Right lobe of liver (tissue), 6 donors: ENCODE measurements at regions not wholly inside any gene's neighbourhood (a gene's known extent, or its start where the extent isn't known, plus 50 kb on each side); places are given as distances from the start of the nearest gene placed in this dataset.

Experiments used
- ATAC-seq, 4 donors: fragments of 200-7000 bp; cut with Tn5 transposase; one replicate each; pipeline ENCODE4 v1.9.1; 2020; ENCODE audit warnings: mild to moderate bottlenecking in 4 of 4, moderate library complexity in 4 of 4
- DNase-seq, 3 donors: peaks; one replicate each; pipeline ENCODE4 v3.0.0-alpha.2; 2020
- H3K27ac ChIP-seq, 3 donors: fragments of 200-600 bp; one replicate each; pipeline ENCODE4 v1.8.0; 2022
- H3K27me3 ChIP-seq, 2 donors: fragments of 200-600 bp; one replicate each; pipeline ENCODE4 v1.8.0; 2022
- H3K36me3 ChIP-seq, 4 donors: fragments of 200-600 bp; sonication (generic) in 1 of 4; one replicate each; pipeline versions ENCODE4 v1.5.1 to v1.8.0; 2017 to 2022; ENCODE audit warnings: control low read depth in 1 of 4
- H3K4me1 ChIP-seq, 4 donors: fragments of 200-600 bp; sonication (generic) in 1 of 4; one replicate each; pipeline versions ENCODE4 v1.5.1 to v1.8.0; 2017 to 2022; ENCODE audit warnings: control low read depth in 1 of 4
- H3K4me3 ChIP-seq, 3 donors: fragments of 200-600 bp; one replicate each; pipeline ENCODE4 v1.8.0; 2022
- H3K9me3 ChIP-seq, 4 donors: fragments of 200-600 bp; sonication (generic) in 1 of 4; one replicate each; pipeline versions ENCODE4 v1.5.1 to v1.8.0; 2017 to 2022; ENCODE audit warnings: control low read depth in 1 of 4
- POLR2A ChIP-seq: fragments of 450-650 bp; IDR thresholded peaks from one replicate; pipeline ENCODE4 v1.6.1; 2017; ENCODE audit warnings: antibody characterized with exemption, mild to moderate bottlenecking
- WGBS: methylation state at CpG from one replicate; pipeline ENCODE4 v1.1.6; 2018; ENCODE audit warnings: low coverage, low lambda C conversion rate; ENCODE audit not compliant: insufficient coverage; ENCODE audit errors: missing lambda C conversion rate; 5-methylcytosine and 5-hydroxymethylcytosine counted together
- intact Hi-C, 2 donors: fragments of 100-400 bp; cut with DNase I; formaldehyde crosslinking; loops; one replicate each; pipeline versions ENCODE4 v1.11.2 to v1.14.1; 2022
- TF ChIP-seq, protein P1 (sequence below), 4 donors: fragments of 200-600 bp in 3 of 4; fragments of 450-650 bp in 1 of 4; IDR thresholded peaks; one replicate each; pipeline versions ENCODE4 v1.5.1 to v1.8.0; 2016 to 2022; ENCODE audit warnings: antibody characterized with exemption in 4 of 4, mild to moderate bottlenecking in 2 of 4
- donor health status: DM: no; HTN: yes; CAD: no.
- donor health status: DM: no; HTN: no; CAD: no.
- donor health status: DM: no; HTN: no; CAD: no.
- donor health status: DM: no; HTN: yes; CAD: no.
- donor health status: DM: no; HTN: yes; CAD: no.

DNA sequence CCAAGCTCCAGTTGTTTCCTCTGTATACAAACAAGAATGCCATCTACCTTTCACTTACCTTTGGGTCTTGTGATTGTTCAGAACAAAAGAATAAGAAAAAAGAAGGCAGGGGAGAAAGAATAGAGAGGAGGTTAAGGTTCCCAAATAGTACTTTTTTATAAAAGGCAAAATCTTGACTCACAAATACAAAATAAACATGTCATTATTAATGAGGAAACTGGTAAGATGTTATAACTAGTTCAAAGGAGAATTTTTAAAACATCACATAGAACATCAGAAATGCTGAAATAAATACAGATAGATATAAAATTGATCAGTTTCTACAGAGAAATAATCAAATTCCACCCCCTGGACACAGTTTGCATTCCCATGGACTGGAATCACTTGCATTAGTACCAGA lies 446.7 kb upstream of the CCDC196 start:
- TF ChIP-seq, protein P1, sequence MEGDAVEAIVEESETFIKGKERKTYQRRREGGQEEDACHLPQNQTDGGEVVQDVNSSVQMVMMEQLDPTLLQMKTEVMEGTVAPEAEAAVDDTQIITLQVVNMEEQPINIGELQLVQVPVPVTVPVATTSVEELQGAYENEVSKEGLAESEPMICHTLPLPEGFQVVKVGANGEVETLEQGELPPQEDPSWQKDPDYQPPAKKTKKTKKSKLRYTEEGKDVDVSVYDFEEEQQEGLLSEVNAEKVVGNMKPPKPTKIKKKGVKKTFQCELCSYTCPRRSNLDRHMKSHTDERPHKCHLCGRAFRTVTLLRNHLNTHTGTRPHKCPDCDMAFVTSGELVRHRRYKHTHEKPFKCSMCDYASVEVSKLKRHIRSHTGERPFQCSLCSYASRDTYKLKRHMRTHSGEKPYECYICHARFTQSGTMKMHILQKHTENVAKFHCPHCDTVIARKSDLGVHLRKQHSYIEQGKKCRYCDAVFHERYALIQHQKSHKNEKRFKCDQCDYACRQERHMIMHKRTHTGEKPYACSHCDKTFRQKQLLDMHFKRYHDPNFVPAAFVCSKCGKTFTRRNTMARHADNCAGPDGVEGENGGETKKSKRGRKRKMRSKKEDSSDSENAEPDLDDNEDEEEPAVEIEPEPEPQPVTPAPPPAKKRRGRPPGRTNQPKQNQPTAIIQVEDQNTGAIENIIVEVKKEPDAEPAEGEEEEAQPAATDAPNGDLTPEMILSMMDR (IDR thresholded peaks at IDR 0.05) = no peak
- TF ChIP-seq POLR2A = no peak

DNA sequence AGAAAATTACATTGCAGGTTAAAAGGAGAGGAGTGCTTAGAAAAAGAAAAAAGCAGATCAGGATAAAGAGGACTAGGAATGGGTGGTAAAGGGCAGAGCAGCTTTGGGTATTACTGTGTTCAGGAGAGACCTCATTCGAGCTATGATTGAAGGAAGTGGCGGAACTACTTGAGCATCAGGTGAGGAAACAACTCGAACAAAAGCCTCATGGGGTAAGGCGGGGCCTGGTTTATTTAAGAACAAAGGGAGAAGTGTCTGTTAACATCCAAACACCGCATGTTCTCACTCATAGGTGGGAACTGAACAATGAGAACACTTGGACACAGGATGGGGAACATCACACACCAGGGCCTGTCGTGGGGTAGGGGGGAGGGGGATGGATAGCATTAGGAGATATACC lies 444.6 kb upstream of the CCDC196 start:
- Histone ChIP-seq H3K9me3 (no peaks in the 10 kb centered on the region), H3K4me1 (no peaks in the 10 kb centered on the region), H3K27me3 (no peaks in the 10 kb centered on the region), H3K36me3 (no peaks in the 10 kb centered on the region), H3K4me3 (no peak overlapping the region), H3K27ac (no peak overlapping the region)
- intact Hi-C loops = no loop called here
- WGBS = 84% methylated on average over 5 of the region's 6 CpGs
- DNase-seq = no peak
- no peak for ATAC-seq
- TF ChIP-seq, protein P1 (IDR thresholded peaks at IDR 0.05) = no peak
- no peak for TF ChIP-seq POLR2A

More for the DNA sequence above, 446.7 kb upstream of the CCDC196 start:
- Histone ChIP-seq H3K9me3 (no peaks in the 10 kb centered on the region), H3K4me3 (no peak overlapping the region), H3K27me3 (no peaks in the 10 kb centered on the region), H3K36me3 (no peaks in the 10 kb centered on the region), H3K4me1 (no peaks in the 10 kb centered on the region), H3K27ac (no peak overlapping the region)
- ATAC-seq (no peak), DNase-seq (no peak)
- intact Hi-C loops = no loop called here

DNA sequence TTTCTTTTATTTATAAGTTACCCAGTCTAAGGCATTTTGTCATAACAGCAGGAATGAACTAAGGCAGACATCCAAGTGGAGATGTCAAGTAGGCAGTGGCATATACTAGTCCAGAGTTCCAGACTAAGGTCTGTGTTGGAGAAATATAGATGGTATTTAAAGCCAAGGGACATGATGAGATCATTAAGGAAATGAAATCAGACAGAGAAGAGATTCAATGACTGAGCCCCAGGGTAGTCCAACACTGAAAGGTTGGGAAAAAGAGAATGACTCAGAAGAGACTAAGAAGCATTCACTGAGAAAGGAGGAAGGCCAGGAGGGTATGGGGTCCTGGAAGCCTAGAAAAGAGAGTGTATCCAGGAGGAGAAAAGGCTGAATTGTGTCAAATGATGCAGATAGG lies 442.2 kb upstream of the CCDC196 start:
- TF ChIP-seq, protein P1 (IDR thresholded peaks at IDR 0.05) = no peak
- no peak for TF ChIP-seq POLR2A
- no peaks in the 10 kb centered on the region for H3K27me3 ChIP-seq
- no peaks in the 10 kb centered on the region for H3K4me1 ChIP-seq
- no peak overlapping the region for H3K27ac ChIP-seq
- H3K4me3 ChIP-seq = no peak overlapping the region
- no peaks in the 10 kb centered on the region for H3K36me3 ChIP-seq
- DNase-seq (no peak), ATAC-seq (no peak)
- intact Hi-C loops = no loop called here
- H3K9me3 ChIP-seq = no peaks in the 10 kb centered on the region

DNA sequence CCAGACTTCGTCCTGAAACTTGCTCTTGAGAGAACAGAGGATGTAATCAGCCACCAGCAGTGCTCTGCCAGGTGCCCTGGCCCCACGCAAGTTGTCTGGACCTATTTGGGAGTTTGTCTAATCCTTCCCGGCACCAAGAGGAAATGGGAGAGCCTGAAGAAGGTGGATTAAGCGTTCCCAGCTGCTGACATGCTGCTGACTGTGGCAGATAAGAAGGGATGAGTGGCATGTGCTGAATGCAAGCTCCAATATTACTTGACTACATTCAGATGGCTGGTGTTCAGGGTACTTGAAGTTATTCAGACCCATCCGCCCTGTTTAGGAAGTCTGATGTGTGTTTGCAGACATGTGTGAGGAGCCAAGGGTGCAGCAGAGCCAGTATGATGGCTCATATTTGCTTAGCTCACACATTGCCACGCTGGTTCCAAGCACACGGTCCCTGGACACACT lies 440.6 kb upstream of the CCDC196 start:
- DNase-seq (no peak), ATAC-seq (no peak)
- Histone ChIP-seq H3K4me3 (no peak overlapping the region), H3K4me1 (no peaks in the 10 kb centered on the region), H3K27me3 (no peaks in the 10 kb centered on the region), H3K27ac (no peak overlapping the region), H3K9me3 (no peaks in the 10 kb centered on the region), H3K36me3 (no peaks in the 10 kb centered on the region)
- intact Hi-C loops = no loop called here
- WGBS = 22% methylated on average over 4 of the region's 7 CpGs
- no peak for TF ChIP-seq POLR2A
- TF ChIP-seq, protein P1 (IDR thresholded peaks at IDR 0.05) = no peak

DNA sequence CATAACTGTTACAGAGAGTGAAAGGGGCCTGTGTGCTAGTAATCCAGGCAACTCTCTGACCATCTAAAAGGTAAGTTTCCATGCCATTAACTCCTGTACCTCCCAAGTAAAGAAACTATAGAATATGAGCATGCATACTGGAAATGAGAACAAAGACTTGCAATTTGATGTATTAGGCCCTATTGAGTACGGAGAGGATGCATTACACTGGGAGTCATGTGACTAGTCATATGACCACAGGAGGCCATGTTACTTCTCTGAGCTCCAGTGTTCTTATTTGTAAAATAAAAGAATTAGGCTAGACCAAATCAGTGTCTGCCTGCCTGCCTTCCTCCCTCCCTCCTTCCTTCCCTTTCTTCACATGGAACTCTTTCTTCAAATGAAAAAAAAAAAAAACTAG lies 440.1 kb upstream of the CCDC196 start:
- no peaks in the 10 kb centered on the region for H3K36me3 ChIP-seq
- intact Hi-C loops = no loop called here
- no peak overlapping the region for H3K27ac ChIP-seq
- DNase-seq = no peak
- no peak for TF ChIP-seq POLR2A
- TF ChIP-seq, protein P1 (IDR thresholded peaks at IDR 0.05) = no peak
- H3K4me3 ChIP-seq = no peak overlapping the region
- no peaks in the 10 kb centered on the region for H3K4me1 ChIP-seq
- H3K27me3 ChIP-seq = no peaks in the 10 kb centered on the region
- ATAC-seq = no peak
- WGBS = 75% methylated on average over 1 of the region's 1 CpG
- H3K9me3 ChIP-seq = no peaks in the 10 kb centered on the region
